ENCODE measurements at regions not wholly inside any gene's neighbourhood (a gene's known extent, or its start where the extent isn't known, plus 50 kb on each side); places are given as distances from the start of the nearest gene placed in this dataset.

GRCh38 chr13:44237881-44238421, 135.7 kb upstream of the SERP2 start:
- TF ChIP-seq CTCF (IDR thresholded peaks at IDR 0.05) = no peak
- no peak for TF ChIP-seq POLR2A (IDR thresholded peaks at IDR 0.05)
